ENCODE measurements at regions not wholly inside any gene's neighbourhood (a gene's known extent, or its start where the extent isn't known, plus 50 kb on each side); places are given as distances from the start of the nearest gene placed in this dataset.

DNA sequence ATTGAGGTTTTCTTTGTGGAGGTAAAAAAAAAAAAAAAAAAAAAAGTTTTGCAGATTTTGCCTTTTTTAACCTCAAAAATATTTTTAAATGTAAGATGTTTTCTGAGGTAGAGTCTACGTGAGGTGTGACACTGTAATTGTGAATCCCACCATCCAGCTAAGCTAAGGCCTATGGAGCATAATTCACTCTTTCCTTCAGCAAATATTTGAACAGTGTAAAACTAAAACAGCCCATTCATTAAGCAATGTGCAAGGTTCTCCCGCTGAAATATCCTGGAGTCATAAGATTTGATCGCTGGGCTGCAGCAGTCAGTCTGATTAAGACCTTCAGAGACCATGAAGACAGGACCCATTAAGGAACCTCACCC is 105.1 kb downstream of the HNRNPLL start:
- no peaks in the 10 kb centered on the region for H3K4me1 ChIP-seq (ENCODE audit: control insufficient read depth, insufficient read depth, low read length, poor library complexity, severe bottlenecking)
- H3K36me3 ChIP-seq (ENCODE audit: control insufficient read depth, insufficient read depth, low read length) = no peaks in the 10 kb centered on the region
- no peaks in the 10 kb centered on the region for H3K27me3 ChIP-seq (replicated peaks; ENCODE audit: control insufficient read depth, insufficient read depth, low read length, poor library complexity, severe bottlenecking)
- H3K4me3 ChIP-seq (ENCODE audit: insufficient read depth, low read depth, low read length, poor library complexity, severe bottlenecking) = no peak overlapping the region
- no peak overlapping the region for H3K27ac ChIP-seq (ENCODE audit: insufficient read depth, low read length, poor library complexity, severe bottlenecking)
- no peaks in the 10 kb centered on the region for H3K9me3 ChIP-seq (ENCODE audit: control insufficient read depth, low read length)
- no peak for DNase-seq

DNA sequence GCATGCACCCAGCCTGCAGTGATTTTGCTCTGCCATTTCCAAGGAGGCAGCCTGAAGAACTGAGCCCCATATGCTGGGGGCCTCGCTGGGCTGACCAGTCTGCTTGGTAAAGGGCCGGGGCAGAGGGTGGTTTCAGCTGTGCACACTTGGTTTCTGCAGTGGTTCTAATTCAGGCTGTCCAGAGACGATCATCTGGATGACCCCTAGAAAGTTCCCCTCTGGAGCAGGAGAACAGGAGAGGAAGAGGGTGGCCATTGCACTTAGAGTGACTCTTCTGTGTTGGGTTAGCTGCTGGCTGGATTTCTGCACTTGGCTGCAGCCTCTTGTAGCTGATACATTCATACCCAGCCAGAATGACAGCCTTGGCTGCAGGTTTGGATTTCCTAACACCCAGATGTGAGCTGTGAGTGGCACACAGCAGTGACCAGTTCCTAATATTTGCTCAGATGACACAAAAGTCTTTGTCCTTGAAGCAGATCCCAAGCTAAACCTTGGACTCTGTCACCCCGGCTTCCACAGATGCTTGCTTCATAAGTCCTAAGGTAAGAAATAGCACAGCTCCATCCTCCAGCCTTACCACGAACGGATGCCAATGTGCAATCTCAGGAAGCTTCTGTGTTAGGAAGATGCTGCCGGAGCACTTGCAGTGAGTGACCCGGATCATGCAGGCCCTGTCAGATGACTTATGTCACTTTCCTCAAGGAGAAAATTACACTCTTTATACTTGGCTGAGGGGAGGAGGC is 105.6 kb downstream of the HNRNPLL start:
- no peak for DNase-seq
- H3K36me3 ChIP-seq (ENCODE audit: control insufficient read depth, insufficient read depth, low read length) = no peaks in the 10 kb centered on the region

DNA sequence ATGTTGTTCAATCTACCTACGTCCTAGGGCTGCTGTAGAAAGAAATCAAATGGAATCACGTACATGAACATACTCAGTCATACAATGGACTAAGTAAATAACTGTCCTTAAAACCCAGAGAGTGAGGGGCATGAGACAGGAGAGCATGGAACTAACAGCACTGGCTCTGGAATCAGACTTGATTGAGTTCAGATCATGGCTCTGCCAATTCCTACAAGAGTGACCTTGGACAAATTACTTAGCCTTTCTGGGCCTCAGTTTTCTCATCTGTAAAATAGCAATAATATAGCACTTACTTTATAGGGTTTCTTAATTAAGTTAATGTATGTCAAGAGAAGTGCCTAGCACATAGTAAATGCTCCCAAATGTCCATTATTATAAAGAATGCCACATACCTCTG is 106.8 kb downstream of the HNRNPLL start:
- no peak overlapping the region for H3K27ac ChIP-seq (ENCODE audit: insufficient read depth, low read length, poor library complexity, severe bottlenecking)
- no peaks in the 10 kb centered on the region for H3K4me1 ChIP-seq (ENCODE audit: control insufficient read depth, insufficient read depth, low read length, poor library complexity, severe bottlenecking)
- no peaks in the 10 kb centered on the region for H3K27me3 ChIP-seq (replicated peaks; ENCODE audit: control insufficient read depth, insufficient read depth, low read length, poor library complexity, severe bottlenecking)
- H3K9me3 ChIP-seq (ENCODE audit: control insufficient read depth, low read length) = no peaks in the 10 kb centered on the region
- no peaks in the 10 kb centered on the region for H3K36me3 ChIP-seq (ENCODE audit: control insufficient read depth, insufficient read depth, low read length)
- no peak for DNase-seq
- no peak overlapping the region for H3K4me3 ChIP-seq (ENCODE audit: insufficient read depth, low read depth, low read length, poor library complexity, severe bottlenecking)

More for the DNA sequence above, 105.6 kb downstream of the HNRNPLL start:
- Histone ChIP-seq H3K4me3 (ENCODE audit: insufficient read depth, low read depth, low read length, poor library complexity, severe bottlenecking) (no peak overlapping the region), H3K27ac (ENCODE audit: insufficient read depth, low read length, poor library complexity, severe bottlenecking) (no peak overlapping the region), H3K27me3 (replicated peaks; ENCODE audit: control insufficient read depth, insufficient read depth, low read length, poor library complexity, severe bottlenecking) (no peaks in the 10 kb centered on the region), H3K9me3 (ENCODE audit: control insufficient read depth, low read length) (no peaks in the 10 kb centered on the region), H3K4me1 (ENCODE audit: control insufficient read depth, insufficient read depth, low read length, poor library complexity, severe bottlenecking) (no peaks in the 10 kb centered on the region)

DNA sequence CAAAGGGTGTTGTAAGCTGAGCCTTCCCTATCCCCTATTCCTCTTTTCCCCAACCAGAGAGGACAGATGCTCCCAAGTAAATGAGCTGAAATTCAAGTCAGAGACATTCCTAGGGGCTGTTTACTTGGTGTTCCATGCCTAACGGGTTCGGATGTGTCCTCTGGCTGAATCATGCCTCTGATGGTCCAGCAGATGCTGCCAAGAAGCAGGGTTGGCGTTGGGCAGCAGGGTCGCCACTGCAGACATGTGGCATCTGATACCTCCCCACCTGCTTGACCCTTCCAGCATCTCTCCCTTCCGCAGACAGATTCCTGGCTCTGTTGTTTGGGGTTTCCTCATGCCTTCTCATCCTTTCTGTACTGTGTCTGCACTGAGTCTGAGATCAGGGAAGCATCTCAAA is 108.3 kb downstream of the HNRNPLL start:
- Histone ChIP-seq H3K27me3 (replicated peaks; ENCODE audit: control insufficient read depth, insufficient read depth, low read length, poor library complexity, severe bottlenecking) (no peaks in the 10 kb centered on the region), H3K4me3 (ENCODE audit: insufficient read depth, low read depth, low read length, poor library complexity, severe bottlenecking) (no peak overlapping the region), H3K9me3 (ENCODE audit: control insufficient read depth, low read length) (no peaks in the 10 kb centered on the region), H3K36me3 (ENCODE audit: control insufficient read depth, insufficient read depth, low read length) (no peaks in the 10 kb centered on the region), H3K27ac (ENCODE audit: insufficient read depth, low read length, poor library complexity, severe bottlenecking) (no peak overlapping the region), H3K4me1 (ENCODE audit: control insufficient read depth, insufficient read depth, low read length, poor library complexity, severe bottlenecking) (no peaks in the 10 kb centered on the region)
- DNase-seq = no peak

DNA sequence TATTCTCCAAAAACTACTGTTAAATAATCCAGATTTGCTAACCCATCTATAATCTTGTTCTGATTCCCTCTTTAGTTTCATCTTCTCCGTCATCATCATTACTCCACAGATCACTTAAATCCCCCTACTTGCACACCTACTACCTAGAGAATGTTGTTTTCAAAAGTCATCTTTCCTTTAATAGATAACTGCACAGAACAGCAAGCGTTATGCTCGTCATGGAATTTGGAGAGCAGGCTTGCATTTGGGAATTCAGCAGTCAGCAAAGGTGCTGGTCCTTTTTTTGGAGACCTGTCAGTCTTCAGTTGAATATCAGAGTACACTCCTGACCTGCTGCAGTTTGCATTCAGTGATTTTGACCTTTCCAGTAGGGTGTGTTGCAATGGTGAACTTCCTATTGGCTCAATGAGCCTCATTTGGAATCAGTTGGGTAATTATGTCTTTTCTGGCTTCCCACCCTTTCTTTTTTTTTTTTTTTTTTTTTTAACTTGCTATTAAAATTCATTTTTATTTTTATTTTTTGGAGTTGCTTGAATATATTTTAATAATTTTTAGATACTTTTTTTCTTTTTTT is 110.6 kb downstream of the HNRNPLL start:
- H3K4me1 ChIP-seq (ENCODE audit: control insufficient read depth, insufficient read depth, low read length, poor library complexity, severe bottlenecking) = no peaks in the 10 kb centered on the region
- H3K9me3 ChIP-seq (ENCODE audit: control insufficient read depth, low read length) = no peaks in the 10 kb centered on the region
- H3K36me3 ChIP-seq (ENCODE audit: control insufficient read depth, insufficient read depth, low read length) = no peaks in the 10 kb centered on the region
- H3K27me3 ChIP-seq (replicated peaks; ENCODE audit: control insufficient read depth, insufficient read depth, low read length, poor library complexity, severe bottlenecking) = no peaks in the 10 kb centered on the region
- no peak overlapping the region for H3K4me3 ChIP-seq (ENCODE audit: insufficient read depth, low read depth, low read length, poor library complexity, severe bottlenecking)
- no peak overlapping the region for H3K27ac ChIP-seq (ENCODE audit: insufficient read depth, low read length, poor library complexity, severe bottlenecking)
- DNase-seq = no peak

DNA sequence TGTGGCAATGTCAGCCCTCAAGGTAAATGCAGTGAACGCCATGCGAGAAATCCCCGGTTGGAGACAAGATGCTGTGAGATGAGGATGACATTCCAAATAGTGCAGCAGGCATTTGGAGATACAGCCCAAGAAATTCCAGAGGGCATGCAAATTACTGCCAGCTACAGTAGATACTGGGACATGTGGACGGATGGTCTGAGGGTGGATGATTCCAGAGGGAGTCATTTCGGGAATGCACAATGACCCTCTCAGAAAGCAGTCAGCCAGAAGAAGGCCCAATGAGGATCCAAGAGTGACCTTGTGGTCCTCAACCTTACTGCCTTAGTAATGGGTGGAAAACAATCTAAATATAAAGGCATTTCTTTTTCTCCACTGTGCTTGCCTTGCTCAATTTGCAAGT is 111.3 kb downstream of the HNRNPLL start:
- Histone ChIP-seq H3K4me1 (ENCODE audit: control insufficient read depth, insufficient read depth, low read length, poor library complexity, severe bottlenecking) (no peaks in the 10 kb centered on the region), H3K9me3 (ENCODE audit: control insufficient read depth, low read length) (no peaks in the 10 kb centered on the region), H3K36me3 (ENCODE audit: control insufficient read depth, insufficient read depth, low read length) (no peaks in the 10 kb centered on the region), H3K27me3 (replicated peaks; ENCODE audit: control insufficient read depth, insufficient read depth, low read length, poor library complexity, severe bottlenecking) (no peaks in the 10 kb centered on the region), H3K4me3 (ENCODE audit: insufficient read depth, low read depth, low read length, poor library complexity, severe bottlenecking) (no peak overlapping the region), H3K27ac (ENCODE audit: insufficient read depth, low read length, poor library complexity, severe bottlenecking) (no peak overlapping the region)
- DNase-seq = no peak

DNA sequence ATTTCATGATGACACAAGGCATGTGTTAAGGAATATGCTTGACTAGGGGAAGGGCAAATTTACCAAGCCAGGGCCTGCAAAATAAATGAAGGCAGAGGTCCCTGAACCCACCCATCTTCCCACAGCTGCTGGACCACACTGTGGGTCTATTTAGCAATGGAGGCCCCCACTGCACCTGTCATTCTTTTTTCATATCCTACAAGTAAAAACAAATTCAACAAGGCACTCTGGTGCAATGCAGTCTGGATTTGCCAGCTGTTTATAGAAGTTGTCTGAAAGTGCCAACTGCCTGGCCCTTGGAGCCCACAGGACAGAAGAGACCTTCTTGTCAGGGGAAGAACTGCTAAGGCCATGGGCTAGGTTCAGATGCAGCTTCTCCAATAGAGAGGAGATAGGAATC is 112.8 kb upstream of the ATL2 start:
- Histone ChIP-seq H3K27ac (ENCODE audit: insufficient read depth, low read length, poor library complexity, severe bottlenecking) (no peak overlapping the region), H3K4me3 (ENCODE audit: insufficient read depth, low read depth, low read length, poor library complexity, severe bottlenecking) (no peak overlapping the region), H3K27me3 (replicated peaks; ENCODE audit: control insufficient read depth, insufficient read depth, low read length, poor library complexity, severe bottlenecking) (no peaks in the 10 kb centered on the region), H3K36me3 (ENCODE audit: control insufficient read depth, insufficient read depth, low read length) (no peaks in the 10 kb centered on the region), H3K9me3 (ENCODE audit: control insufficient read depth, low read length) (no peaks in the 10 kb centered on the region), H3K4me1 (ENCODE audit: control insufficient read depth, insufficient read depth, low read length, poor library complexity, severe bottlenecking) (no peaks in the 10 kb centered on the region)
- no peak for DNase-seq

DNA sequence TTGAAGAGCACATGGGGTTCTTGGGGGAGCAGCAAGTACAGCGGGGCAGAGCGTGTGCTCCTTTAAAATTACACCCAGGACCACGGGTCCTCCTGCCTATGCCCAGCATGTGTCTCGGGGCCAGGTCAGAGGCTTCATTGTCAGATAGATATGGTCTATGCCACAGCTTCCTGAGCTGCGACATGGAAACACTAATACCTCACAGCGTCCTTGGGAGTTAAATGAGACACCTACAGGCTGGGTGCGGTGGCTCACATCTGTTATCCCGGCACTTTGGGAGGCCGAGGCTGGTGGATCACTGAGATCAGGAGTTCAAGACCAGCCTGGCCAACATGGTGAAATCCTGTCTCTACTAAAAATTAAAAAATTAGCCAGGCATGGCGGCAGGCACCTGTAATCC is 110.8 kb upstream of the ATL2 start:
- no peaks in the 10 kb centered on the region for H3K36me3 ChIP-seq (ENCODE audit: control insufficient read depth, insufficient read depth, low read length)
- H3K27me3 ChIP-seq (replicated peaks; ENCODE audit: control insufficient read depth, insufficient read depth, low read length, poor library complexity, severe bottlenecking) = no peaks in the 10 kb centered on the region

DNA sequence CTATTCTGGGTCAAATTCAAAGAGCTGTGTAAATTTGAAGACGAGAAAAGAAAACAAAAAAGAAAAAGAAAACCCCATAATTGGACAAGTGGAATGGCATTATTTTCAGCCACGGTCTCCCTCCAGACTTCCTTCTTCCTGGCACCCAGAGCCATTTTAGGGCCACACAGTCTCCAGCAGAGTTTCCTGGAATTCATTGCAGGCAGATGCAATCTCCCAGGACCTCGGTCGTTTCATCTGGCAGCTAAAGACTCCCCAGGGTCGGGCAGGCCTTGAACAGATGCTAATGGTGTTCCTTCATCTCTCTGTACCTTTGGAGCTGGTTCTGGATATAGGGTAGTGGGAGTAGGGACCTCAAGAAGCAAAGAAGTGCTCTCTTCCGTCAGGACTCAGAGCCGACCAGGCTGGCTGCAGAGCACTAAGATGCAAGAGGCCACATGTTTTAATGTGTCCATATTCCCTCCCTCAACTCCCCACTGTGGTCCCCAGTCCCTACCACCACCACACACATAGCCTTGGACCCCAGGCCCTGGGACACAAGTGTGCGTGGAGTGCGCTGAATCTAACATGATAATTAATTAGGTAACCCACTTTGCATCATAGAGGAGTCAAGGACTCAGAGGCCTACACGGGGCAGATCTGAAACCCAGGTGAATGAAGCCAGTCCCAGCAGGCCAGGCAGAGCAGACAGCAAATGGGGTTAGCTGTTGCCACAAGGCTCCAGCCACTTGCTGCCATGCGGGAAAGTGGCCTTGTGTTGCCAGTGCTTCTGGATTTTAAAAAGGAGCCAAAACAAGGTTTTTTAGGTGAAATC is 109.3 kb upstream of the ATL2 start:
- Histone ChIP-seq H3K4me3 (ENCODE audit: insufficient read depth, low read depth, low read length, poor library complexity, severe bottlenecking) (no peak overlapping the region), H3K36me3 (ENCODE audit: control insufficient read depth, insufficient read depth, low read length) (no peaks in the 10 kb centered on the region), H3K9me3 (ENCODE audit: control insufficient read depth, low read length) (no peaks in the 10 kb centered on the region), H3K4me1 (ENCODE audit: control insufficient read depth, insufficient read depth, low read length, poor library complexity, severe bottlenecking) (no peaks in the 10 kb centered on the region), H3K27ac (ENCODE audit: insufficient read depth, low read length, poor library complexity, severe bottlenecking) (no peak overlapping the region), H3K27me3 (replicated peaks; ENCODE audit: control insufficient read depth, insufficient read depth, low read length, poor library complexity, severe bottlenecking) (no peaks in the 10 kb centered on the region)
- no peak for DNase-seq

More for the DNA sequence above, 110.8 kb upstream of the ATL2 start:
- Histone ChIP-seq H3K9me3 (ENCODE audit: control insufficient read depth, low read length) (no peaks in the 10 kb centered on the region), H3K27ac (ENCODE audit: insufficient read depth, low read length, poor library complexity, severe bottlenecking) (no peak overlapping the region), H3K4me3 (ENCODE audit: insufficient read depth, low read depth, low read length, poor library complexity, severe bottlenecking) (no peak overlapping the region), H3K4me1 (ENCODE audit: control insufficient read depth, insufficient read depth, low read length, poor library complexity, severe bottlenecking) (no peaks in the 10 kb centered on the region)
- no peak for DNase-seq

DNA sequence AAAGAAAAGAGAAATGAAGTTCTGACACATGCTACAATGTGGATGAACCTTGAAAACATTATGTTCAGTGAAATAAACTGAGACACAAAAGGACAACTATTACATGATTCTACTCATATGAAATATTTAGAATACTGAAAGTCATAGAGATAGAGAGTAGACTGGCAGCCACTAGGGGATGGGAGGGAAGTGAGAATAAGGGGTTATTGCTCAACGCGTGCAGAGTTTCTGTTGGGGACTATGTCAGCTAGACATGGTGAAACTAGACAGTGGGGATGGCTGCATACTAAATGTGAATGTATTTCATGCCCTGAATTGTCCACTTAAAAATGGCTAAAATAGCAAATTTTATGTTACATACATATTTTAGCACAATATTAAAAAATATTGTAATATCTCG is 108.7 kb upstream of the ATL2 start:
- Histone ChIP-seq H3K27ac (ENCODE audit: insufficient read depth, low read length, poor library complexity, severe bottlenecking) (no peak overlapping the region), H3K4me1 (ENCODE audit: control insufficient read depth, insufficient read depth, low read length, poor library complexity, severe bottlenecking) (no peaks in the 10 kb centered on the region), H3K36me3 (ENCODE audit: control insufficient read depth, insufficient read depth, low read length) (no peaks in the 10 kb centered on the region), H3K4me3 (ENCODE audit: insufficient read depth, low read depth, low read length, poor library complexity, severe bottlenecking) (no peak overlapping the region), H3K27me3 (replicated peaks; ENCODE audit: control insufficient read depth, insufficient read depth, low read length, poor library complexity, severe bottlenecking) (no peaks in the 10 kb centered on the region), H3K9me3 (ENCODE audit: control insufficient read depth, low read length) (no peaks in the 10 kb centered on the region)
- no peak for DNase-seq

Data from effector memory CD4-positive, alpha-beta T cell (primary cell).